RPMI7951 (cell line): ENCODE measurements at regions not wholly inside any gene's neighbourhood (a gene's known extent, or its start where the extent isn't known, plus 50 kb on each side); places are given as distances from the start of the nearest gene placed in this dataset.

Experiments used
- DNase-seq: peaks from one replicate; pipeline ENCODE4 v3.0.0-alpha.2; 2012; ENCODE audit warnings: low read depth

DNA sequence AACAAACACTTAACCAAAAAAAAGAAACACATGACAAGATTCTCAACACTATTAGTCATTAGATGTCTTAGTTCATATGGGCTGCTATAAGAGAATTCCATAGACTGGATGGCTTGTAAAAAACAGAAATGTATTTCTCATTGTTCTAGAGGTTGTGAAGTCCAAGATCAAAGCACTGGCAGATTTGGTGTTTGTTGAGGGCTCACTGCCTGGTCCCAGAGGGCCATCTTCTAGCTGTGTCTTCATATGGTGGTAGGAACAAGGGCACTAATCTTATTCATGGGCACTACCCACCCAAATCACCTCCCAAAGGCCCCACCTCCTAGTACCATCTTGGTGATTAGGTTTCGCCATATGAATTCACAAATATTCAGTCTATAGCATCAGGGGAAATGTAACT, 162.5 kb upstream of the SDK2 start:
- DNase-seq = no peak

DNA sequence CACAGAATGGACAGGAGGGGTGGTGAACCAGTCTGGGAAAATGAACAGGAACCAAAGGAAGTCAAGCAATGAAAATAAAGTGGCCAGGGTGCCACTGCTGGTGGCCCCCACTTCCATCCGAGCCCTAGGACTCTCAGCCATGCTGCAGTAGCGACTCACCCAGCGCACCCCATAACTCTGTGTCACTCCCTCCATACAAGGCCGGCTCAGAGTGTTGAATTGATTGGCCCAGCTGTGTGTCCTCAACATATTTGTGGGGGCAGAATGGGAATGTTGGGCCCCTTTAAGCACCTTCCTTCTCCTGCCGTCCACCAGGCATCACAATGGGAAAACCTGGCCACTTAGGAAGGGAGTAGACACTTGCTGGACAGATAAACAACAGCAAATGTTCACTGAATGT, 169.0 kb upstream of the SDK2 start:
- no peak for DNase-seq

DNA sequence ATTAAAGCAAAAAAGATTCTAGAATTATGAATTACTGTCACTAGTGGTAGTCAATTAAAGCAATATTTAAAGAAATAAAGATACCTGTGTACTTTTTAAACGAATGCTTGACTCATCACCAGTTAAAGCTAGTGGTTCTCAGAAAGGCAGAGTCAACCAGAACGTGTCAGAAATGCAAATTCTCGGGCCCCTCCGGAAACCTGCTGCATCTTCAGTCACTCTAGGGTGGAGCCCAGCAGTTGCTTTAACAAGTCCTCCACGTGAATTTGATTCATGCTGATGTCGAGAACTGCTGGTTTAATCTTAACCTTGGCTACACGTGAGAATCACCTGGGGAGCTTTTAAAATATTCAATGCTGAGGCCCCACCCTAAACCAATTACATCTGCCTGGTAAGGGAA, 169.8 kb upstream of the SDK2 start:
- DNase-seq = no peak

DNA sequence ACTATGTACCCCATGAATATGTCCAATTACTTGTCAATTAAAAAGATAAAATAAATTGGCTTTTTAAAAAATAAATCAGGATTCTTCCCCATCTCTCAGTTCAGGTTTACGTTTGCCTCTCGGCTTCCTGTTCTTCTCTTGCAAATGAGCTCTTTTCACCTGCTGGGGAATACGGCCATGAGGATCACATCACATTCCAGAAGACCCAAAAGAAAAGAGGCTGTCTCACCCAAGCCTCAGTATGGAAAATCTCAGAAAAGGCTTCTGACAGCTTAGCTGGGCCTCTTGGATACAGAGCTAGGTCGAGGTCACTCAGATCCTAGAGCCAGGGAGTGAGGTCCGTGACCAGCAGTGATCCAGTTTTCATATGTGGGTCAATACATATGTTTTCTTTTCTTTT, 171.2 kb upstream of the SDK2 start:
- no peak for DNase-seq

DNA sequence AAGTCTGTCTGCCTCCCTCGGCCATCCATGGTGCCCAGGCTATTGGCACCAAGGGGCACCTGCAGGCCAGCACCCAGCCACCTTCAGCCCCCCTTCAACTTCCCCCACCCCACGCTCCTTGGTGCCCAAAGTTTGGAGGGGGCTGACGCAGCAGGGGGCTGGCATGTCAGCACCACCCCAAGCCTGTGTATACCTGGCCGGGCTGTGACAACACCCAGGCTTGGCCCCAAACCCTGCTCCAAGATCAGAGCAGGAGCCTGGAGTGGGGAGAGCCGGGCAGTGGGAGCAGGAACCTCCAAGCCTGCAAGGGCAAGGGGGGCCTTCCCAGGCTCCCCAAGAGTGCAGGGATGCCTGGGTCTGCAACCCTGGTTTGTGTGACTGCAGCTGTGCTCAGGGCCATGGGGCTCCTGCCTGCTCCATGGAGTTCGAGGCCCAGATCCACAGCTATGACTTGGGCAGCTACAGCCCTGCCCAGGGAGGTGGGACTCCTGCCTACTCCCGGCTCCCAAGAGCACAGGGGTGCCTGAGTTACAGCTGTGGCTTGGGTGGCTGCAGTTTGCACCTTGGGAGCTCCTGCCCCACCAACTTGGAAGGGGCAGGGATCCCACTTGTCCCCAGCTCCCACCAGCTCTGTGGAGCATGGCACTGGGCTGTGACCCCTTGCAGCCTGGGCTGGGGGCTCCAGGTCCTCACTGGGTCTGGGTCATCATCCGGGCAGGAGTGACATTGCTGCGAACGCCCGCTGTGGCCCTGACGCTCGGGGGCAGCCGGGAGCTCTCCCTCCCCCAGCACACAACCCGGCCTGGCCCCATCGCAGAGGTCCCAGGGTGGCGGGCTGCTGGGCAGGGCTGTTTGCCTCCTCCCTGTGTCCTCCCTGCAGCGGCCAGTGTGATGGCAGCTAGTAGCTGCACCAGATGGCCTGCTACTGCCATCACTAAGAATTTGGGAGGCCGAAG, 175.5 kb upstream of the SDK2 start:
- DNase-seq = no peak

DNA sequence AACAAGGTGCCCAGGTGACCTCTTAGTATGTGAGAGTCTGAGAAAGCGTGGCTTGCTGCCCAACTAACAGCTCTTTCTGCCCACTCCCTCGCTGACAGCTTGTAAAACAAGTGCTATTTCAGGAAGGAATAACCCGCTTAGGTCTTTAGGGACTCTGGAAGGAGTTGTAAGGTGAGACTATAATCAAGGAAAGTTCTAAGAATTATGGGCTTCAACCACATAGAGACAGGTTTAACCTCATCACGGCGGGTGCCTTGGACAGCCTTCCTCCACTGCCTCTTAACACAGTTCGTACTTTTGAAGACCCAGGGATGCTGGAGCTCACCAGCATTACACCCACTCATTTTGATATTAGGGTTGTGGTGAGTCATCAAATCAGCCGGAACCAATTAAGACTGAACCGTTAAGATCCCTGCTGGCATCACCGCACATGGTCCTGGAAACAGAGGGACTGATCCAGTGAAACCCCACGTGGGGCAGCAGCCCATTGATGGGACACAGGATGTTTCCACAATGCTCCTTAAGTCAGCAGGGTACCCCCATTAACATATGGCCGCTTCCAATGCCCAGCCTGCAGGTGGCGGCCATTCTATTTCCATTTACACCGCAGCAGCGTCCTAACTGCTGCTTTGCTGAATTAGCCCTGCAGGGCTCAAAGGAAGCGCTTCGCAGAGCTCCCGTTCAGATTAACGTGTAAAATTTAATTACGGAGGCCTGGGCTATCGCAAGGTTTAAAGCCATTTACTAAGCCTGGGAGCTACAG, 176.6 kb upstream of the SDK2 start:
- DNase-seq = peak; percentile 73

DNA sequence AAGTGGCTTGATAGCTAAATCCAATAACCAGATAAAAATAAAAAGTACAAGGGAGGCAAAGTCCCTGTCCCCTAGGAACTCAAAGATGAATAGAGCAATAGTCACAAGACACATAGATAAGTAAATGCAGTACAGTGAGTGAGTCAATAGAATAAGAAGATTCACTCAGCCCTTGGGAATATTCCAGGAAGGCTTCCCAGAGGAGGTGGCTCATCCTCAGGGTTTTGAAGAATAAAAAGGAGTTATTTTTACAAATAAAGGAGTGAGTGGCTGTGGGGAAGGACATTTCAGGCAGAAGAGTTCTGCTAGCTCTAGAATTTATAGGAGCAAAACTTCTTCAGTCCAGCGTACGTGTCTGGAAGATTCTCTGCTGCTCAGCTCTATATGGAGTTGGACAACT, 177.4 kb upstream of the SDK2 start:
- no peak for DNase-seq

DNA sequence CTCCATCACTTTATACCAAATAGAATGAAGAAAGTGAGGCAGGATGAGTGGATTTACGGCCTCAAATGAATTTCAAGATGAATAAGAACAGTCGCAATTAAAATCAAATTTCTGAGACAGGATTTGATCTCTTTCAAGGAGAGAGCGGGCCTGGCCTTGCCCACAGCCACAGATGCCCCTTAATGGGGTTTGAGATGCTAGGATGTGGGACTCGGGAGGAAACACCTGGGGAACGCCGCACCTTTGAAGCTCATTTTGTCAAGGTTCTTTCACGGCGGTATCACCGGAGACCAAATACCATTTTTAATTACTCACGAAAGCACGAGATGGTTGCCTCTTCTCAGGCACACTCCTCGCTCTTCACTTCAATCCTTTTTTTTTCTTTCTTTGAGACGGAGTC, 178.1 kb upstream of the SDK2 start:
- no peak for DNase-seq

DNA sequence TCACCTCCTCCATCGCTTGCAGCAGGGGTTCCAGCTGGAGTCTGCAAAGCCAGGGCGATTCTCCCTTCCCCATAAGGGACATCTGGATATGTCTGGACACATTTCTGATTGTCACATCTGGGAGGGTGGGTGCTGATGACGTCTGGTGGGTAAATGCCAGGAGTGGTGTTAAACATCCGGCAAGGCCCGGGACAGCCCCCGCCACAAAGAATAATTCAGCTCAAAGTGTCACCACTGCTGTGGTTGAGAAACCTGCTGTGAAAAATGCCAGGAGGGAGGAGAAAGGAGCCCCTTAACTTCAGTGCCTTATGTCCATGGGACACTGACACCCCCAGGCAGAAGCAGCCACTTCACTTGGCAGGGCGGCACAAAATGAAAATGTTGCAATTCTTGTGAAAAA, 179.4 kb upstream of the SDK2 start:
- no peak for DNase-seq

DNA sequence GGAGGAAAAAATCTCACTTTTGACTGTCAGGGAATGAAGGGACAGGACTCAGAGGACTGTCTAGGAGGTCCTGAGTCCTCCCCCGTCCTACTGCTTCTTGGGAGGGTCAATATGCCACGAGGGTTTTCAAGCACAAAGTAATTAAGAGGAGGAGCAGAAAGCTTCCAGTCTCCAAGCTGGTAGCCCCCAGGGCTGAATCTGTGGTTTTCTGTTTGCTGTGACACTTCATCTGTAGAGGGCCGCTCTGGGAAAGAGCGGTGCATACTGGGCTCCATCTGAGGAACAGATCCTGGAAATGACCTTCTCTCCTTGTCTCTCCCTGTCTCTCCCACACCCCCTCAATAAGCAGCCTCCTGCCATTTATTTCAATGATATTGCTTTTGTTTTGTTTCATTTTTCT, 180.1 kb upstream of the SDK2 start:
- DNase-seq = peak; percentile 34

DNA sequence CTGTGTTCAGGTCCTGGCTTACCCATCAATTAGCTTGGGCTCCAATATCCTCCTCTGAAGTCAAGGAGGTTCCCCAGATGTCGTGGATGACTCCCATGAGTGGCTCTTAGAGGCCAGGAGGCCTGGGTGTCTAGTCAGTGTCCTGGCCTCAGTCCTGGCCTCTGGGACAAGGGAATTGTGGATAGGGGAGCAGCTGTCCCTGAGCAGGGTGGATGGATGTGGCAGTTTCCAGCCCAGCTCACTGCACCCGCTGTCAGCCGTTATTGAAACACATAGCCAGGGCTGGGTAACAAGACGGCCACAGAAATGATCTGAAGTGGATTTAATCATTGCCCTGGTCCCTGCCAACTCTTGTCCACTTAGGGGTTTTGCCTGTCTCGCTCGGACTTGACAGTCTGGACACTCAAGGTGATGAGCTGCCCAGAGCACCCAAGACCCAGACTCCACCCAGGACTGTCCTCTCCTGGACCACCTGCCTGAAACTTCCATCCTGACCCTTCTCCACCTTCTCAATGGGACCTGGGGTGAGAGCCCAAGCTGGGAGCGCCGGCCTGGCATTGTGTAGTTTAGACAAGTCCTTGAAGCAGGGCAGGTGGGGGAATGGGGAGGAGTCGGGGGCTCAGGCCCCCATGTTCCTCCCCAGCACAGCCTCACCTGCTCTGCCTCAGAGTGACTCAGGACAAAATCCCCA, 182.1 kb upstream of the SDK2 start:
- DNase-seq = no peak

DNA sequence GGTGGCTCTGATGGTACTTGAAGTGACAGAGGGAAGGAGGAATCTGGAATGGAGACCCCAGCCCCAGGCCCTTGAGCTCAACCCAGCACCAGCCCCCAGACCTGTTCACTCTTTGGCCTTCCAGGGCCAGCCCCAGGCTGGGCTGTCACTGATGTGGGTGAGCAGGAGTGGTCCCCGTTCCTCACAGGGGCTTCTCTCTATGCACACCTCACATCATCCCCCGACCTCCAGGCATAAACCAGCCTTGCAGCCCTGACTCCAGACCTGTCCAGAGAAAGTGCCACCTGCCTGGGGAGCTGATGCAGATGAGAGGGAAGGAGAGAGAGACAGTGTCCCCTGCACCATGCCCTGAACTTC, 182.6 kb upstream of the SDK2 start:
- no peak for DNase-seq

DNA sequence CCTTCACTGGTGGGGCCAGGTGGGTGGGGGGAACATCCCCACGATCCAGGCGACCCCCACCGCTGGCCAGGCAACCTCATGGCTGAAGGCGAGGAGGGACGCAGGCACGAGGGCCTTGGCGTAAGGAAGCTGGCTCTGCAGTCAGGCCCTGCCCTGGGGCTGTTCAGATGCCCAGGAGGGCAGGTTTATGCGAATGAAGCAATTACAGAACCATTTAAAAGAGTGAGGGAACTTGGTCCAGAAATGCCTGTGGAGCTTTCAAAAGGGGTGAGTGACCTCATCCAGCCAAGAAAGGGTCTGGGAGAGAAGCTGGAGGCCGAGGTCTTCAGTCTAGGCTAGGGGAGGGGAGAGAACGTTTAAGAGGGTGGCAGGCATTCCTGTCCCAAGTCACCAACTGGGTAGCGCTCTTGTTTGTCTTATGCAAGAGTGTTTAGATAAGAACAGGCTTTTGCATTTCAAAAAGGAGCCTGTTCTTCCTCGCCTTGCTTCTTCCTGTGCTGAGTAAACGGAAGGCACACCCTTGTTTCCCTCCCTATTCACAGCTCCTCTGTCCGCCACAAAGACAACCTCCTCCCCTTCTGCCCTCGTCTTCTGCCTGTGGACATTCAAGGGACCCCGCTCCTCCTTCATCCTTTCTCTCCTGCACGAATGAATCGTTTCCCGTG, 183.5 kb upstream of the SDK2 start:
- DNase-seq = no peak

DNA sequence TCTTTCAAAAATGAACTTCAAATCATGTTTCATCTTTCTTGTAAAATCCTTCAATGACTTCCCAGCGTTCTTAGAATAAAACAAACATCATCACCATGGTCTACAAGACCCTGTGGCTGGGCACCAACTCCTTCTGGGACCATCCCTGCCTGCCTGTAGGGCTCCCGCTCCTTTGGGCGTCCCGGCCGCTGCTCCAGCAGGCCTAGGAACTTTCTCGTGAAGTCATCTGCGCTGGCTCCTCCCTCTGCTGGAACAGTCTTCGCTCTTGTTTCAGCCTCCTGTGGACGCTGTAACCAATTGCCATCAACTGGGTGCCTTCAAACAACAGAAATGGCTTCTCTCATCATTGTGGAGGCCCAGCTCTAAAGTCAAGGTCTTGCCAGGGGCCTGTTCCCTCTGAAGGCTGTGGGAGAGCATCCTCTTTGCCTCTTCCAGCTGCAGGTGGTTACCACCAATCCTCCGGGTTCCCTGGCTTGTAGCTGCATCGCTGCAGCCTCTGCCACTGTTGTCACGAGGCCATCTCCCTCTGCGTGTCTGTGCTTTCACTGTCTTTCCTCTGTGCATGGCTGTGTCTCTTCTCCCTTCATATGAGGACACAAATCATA, 185.5 kb upstream of the SDK2 start:
- no peak for DNase-seq

DNA sequence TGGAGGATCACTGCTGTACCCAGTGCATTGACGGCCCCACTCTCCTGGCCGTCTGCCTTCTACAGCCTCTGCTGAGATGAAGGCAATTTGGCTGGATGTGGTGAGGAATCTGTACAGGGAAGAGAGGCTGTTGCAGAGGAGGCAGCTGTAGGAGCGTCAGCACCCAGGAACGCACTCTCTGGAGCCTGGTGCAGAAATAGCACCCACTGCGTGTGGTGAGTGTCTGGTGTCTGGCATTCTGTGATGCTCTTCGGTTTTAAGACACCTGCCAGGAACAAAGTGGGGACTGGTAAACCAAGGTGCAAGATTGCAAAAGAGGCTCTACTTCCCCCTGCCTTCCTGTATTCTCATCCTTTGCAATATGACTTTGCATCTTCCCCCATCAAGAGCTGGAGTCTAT, 187.5 kb upstream of the SDK2 start:
- DNase-seq = no peak

DNA sequence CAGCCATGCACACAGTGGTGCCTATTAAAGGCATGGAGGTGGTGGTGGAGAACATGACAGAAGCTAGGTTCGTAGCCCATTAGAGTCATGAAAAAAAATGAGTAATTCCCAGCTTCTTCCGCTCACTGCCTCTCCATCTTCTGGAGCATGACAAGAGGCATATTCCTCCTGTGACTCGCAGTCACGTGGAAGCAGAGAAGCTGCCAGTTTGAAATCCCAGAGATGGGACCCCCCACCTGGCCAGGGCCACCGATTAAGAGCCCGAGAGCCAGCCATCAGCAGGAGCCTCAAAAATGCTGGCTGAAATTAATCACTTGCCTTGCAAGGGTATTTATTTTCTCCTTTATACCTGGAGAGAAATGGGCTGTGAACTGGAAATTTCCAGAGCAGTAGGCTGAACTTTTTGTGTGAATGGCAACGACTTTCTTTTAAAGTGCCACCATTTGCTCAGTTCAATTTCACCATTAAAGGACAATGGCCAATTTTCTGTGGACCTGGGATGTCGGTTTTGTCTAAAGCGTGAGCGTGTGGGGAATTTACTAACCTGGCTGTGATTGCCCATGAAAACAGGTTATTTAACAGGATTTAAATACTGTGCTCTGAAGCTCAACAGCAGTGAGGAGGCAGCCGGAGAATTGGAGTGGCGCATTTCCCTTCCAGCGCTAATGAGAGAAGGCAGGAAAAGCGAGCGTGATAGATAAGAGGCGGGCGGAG, 189.7 kb upstream of the SDK2 start:
- DNase-seq = no peak

DNA sequence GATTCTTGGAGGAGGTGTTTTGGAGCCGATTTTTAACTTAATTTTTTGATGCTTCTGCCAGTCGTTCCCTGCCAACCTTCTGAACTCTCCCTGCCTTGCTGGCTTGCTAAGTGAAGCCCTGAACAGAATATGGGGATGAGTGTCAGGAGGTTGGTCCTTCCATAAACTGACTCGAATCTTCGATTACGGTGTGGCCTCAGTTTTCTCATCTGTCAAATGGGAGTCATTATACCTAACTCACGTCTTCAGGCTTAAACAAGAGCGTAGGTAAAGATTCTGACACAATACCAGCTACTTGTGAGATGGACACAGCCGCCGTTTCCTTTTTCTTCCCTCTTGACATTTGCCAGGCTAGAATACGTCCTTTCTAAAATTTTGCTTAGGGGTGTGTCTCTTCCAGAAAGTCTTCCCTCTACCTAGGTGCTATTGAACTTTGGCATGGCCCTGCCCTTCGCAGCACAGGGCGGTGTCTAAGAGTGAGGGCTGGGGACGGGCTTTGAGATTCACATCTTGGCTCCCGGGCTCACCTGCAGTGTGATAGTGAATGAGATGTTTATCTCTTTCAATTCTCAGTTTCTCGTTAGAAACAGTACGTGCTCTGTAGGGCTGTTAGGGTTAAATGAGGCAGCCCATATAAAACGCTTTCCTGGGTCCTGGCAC, 190.6 kb upstream of the SDK2 start:
- DNase-seq = no peak

DNA sequence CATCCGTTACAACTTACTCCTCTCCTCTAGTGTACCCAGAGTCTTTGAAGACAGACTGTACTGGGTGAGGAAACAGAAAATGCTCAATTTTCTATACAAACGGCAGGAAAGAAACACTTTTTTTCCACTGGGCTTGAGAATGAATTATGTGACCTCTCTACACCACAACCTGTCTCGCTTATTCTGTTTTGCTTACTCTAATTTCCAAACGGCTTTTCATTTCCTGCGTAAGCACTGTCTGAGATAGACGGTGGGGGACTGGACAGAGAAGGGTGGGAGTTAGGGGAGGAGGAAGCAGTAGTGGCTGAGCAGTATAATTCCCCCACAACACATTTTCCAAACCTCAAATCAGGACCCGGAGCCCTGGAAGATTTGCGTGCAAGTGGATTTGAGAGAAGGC, 191.4 kb upstream of the SDK2 start:
- no peak for DNase-seq

DNA sequence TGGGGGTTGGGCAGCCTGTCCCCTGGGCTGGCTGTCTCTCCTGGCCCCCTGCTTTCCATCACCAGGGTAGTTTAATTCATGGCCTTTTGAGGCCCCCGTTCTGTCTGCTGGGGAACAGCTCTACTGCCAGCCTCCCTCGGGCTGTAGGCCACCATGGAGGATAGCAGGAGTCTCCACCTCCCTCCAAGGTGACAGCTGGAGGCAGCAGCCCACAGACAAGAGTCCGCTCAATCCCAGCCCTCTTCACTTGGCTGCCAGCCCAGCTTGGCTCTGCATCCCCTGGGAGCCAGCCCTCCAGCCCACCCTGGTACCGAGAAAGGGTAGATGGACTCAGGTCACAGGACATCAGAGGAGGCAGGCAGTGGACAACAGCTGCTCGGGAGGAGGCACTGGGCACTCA, 194.6 kb upstream of the SDK2 start:
- DNase-seq = no peak

DNA sequence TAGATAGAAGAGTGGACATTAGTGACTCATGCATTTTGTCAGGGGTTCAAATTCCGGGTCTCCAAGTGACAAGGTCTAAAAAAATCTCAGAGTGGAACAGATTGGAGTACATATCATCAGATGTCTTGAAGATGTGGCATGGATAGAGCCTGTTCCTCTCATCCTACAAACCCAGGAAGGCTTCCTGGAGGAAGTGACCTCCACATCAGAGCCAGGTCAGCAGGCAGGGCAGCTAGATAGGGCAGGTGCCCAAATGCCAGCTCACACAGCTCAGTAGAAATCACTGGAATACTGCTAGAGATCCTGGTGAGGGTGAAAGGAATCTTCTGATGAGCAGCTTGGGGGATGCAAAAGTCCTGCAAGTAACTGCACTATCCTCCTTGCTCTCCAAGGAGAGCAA, 196.6 kb upstream of the SDK2 start:
- DNase-seq = no peak
